ENCODE measurements at regions not wholly inside any gene's neighbourhood (a gene's known extent, or its start where the extent isn't known, plus 50 kb on each side); places are given as distances from the start of the nearest gene placed in this dataset.

GRCh38 chr10:2130705-2131305 is 393.5 kb upstream of the ADARB2 start:
- TF ChIP-seq, protein P1, sequence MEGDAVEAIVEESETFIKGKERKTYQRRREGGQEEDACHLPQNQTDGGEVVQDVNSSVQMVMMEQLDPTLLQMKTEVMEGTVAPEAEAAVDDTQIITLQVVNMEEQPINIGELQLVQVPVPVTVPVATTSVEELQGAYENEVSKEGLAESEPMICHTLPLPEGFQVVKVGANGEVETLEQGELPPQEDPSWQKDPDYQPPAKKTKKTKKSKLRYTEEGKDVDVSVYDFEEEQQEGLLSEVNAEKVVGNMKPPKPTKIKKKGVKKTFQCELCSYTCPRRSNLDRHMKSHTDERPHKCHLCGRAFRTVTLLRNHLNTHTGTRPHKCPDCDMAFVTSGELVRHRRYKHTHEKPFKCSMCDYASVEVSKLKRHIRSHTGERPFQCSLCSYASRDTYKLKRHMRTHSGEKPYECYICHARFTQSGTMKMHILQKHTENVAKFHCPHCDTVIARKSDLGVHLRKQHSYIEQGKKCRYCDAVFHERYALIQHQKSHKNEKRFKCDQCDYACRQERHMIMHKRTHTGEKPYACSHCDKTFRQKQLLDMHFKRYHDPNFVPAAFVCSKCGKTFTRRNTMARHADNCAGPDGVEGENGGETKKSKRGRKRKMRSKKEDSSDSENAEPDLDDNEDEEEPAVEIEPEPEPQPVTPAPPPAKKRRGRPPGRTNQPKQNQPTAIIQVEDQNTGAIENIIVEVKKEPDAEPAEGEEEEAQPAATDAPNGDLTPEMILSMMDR (IDR thresholded peaks at IDR 0.05): no peak
- no peak for TF ChIP-seq EZH2 (IDR thresholded peaks at IDR 0.05; ENCODE audit: borderline replicate concordance, insufficient read depth, low read depth, low read length, poor library complexity, severe bottlenecking)

Measured in B cell (primary cell).